HG02981 (cell line): ENCODE measurements at regions not wholly inside any gene's neighbourhood (a gene's known extent, or its start where the extent isn't known, plus 50 kb on each side); places are given as distances from the start of the nearest gene placed in this dataset.
"Not testable (repeated sequence)": the region's sequence is repeated elsewhere in the genome, so short reads cannot be mapped to it uniquely, and the experiment has no call there.

Experiments
- ATAC-seq: cut with Tn5 transposase; IDR thresholded peaks from one replicate; pipeline ENCODE4 v1.9.1; 2021; ENCODE audit warnings: mild to moderate bottlenecking, moderate library complexity; ENCODE audit not compliant: unreplicated experiment

DNA sequence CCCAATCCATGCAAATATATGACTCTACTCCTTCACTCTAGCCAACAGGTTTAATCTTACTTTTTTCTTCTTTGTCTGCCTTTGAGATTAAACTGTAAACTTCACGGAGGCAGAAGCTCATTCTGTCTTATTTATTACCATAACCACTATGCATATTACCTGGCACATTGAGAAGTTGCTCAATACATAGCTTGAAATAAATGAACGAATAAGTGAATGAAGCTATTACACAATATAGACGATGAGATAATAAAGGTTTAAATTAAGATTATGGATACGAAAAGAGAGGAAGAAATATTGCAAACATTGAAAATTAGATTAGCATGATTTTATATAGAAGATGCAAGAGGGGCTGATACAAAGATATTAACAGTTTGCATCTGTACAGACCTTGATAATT, 385.1 kb downstream of the LTN1 start:
- no peak for ATAC-seq

DNA sequence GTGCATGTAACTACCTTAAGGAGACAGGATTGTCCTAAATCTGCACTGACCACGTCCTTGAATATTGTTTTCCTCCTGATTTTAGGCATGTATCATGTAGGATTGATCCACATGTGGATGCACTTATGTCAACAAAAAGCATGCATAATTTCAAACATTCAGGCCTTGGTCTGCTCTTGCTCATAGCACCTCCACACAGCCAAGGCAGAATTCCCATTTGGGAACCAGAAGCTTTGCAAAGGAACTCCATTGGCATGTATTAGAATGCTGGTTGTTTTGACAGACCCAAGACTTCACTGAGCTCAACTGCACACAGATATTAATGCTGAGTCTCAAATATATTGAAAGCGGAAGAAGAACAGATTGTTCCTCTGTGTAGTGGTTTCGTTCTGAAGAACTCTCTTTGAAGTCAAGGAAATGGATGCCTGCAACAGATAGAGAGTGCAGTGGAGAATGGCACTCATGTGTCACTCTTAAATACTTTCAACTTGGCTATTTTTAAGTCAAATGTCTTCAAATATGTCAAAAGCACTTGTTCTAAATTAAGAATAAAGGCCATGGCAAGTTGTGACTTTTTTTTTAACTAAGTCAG, 387.6 kb downstream of the LTN1 start:
- ATAC-seq = peak; percentile 84

DNA sequence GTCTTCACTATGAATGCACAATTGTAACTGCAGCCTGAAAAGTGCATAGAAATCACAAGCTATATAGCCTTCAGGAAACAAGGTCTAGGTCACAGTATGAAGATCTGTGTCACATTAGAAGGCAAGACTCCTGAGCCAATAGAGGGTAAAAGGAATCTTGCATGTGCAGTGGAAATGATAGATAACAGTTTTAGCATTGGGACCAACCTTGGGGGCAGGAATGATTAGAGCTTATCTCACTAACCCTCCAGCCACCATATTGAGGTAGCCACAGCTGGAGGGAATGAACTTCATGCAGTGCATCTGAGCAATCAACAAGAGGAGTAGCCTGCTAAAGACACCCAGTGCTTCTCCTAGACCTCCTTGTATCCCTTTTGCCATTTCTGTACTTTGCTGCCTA, 390.1 kb downstream of the LTN1 start:
- no peak for ATAC-seq

DNA sequence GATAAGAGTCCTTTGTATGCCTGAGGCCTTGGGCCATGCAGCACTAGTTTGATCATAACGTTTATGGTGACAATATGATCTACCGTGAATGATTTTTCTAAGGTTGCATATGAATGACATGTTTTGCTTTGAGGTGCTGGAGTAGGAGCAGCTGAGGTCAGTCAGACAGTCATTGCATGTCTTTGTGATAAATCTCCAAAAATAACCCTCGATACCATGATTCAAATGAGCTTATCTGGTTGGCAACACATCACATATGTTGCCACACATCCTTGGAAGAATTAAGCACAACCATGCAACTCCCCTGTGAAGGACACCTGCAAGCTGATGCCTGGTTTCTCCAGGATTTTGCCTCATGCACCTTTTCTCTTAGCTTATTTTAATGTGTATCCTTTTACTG, 394.5 kb downstream of the LTN1 start:
- no peak for ATAC-seq

DNA sequence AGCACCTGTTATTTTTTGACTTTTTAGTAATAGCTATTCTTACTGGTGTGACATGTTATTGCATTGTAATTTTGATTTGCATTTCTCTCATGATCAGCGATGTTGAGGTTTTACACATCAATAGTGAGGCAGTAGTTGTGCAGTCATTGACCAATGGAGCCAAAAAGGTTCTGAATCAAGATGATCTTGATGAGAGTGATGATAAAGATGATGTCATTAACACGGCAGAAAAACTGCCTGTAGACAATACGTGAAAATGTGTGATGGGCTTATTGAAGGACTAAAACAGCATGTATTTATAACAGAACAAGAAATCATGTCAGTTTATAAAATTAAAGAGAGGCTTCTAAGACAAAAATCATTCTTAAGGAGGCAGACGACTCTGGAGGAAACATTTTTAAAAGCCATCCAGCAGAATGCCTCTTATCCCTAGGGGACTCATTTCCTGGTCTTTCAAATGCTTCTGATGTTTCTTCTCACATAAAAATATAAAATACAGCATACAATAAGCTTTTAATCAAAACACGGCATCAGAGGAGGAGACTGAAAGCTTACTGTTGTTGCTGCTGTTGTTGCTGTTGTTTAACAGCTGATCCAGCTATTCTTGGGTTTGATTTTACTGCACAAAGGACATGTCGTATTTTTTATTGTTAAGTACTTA, 400.3 kb downstream of the LTN1 start:
- no peak for ATAC-seq

DNA sequence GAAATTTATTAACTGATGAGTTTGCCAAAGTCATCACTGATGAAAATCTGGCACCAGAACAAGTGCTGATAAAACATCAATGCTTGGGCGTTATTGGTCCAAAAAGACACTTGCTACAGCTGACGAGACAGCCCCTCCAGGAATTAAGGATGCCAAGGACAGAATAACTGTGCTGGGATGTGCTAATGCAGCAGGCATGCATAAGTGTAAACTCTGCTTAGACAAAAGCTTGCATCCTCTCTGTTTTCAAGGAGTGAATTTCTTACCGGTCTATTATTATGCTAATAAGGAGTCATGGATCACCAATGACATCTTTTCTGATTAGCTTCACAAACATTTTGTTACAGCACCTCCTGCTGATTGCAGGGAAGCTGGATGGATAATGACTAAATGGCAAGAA, 402.0 kb downstream of the LTN1 start:
- no peak for ATAC-seq

DNA sequence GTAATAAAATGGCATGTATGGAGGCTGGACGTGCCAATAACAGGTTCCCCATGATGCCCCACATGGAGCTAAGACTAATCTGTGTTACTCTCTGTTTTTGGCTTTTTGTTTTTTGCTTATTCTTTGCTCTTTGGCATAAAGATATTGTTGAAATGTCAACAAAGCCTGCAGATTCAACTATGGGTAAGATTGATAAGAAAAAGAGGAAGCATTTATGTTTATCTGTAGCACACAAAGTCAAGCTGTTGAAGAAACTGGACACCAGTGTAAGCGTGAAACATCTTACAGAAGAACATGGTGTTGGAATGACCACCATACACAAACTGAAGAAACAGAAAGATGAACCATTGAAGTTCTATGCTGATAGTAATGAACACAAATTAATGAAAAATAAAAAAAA, 402.7 kb downstream of the LTN1 start:
- no peak for ATAC-seq

DNA sequence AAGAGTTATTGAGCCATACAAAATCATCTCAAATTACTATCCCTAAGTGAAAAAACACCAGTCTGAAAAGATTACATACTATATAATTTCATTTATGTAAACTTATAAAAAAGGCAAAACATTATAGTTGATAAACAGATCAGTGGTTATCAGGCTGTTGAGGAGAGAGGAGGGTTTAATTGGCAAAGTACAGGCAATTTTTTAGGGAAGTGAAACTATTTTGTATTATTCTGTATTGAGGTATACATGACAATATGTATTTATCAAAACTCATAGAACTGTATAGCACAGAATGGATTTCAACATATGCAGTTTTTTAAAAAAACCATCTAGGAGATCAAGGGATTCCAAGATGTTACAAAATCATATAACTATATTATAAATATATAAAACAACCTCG, 403.7 kb downstream of the LTN1 start:
- ATAC-seq = no peak

DNA sequence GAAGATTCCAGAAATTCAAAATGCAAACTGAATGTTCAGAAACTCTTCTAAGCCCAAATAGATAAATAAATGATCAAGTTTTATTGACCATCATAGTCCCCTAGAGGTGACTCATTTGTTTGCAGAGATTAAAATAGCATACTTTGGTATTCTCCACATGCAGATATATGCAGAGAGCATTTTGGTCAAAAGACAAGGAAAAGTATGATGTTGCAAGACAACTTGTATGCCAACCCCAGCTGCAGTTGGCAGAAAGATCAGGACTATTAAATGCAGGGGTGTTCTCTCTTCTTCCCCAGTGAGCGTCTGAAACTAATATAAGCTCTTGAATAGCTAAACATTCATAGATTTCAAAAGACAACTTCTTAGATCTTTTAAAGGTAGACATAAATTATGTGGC, 404.9 kb downstream of the LTN1 start:
- no peak for ATAC-seq

DNA sequence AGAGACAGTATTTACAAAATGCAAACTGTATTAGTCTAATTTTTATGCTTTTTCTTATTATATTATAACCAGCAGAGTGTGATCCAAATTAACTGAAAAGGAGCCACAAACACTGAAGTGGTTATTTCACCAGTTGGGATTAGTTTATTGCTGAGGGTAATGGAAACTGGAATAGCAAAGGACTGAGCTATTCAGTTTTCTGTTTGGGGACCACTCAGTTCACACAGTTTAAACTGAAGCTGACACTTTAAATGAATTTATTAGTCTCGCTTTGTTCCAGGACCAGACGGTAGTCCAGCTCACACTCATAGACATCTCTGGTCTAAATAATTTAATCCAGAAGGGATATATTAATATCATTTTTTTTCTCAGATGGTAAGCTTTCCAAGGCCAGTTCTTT, 410.7 kb downstream of the LTN1 start:
- no peak for ATAC-seq

DNA sequence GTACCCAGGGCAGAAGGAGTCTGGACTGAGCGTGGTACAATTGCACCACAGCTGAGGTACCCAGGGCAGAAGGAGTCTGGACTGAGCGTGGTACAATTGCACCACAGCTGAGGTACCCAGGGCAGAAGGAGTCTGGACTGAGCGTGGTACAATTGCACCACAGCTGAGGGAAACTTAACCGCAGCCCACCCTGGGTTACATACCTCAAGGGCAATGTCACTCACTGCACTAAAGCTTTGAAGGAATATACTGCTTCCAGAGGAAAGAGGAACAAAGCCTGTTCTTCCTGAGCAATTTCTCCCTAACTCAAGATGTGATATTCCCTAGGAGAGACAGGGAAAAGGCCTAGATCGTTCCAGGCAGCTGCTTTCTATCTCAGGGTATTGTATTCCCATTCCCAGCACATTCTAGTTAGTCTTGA, 411.4 kb downstream of the LTN1 start:
- not testable (repeated sequence) for ATAC-seq

DNA sequence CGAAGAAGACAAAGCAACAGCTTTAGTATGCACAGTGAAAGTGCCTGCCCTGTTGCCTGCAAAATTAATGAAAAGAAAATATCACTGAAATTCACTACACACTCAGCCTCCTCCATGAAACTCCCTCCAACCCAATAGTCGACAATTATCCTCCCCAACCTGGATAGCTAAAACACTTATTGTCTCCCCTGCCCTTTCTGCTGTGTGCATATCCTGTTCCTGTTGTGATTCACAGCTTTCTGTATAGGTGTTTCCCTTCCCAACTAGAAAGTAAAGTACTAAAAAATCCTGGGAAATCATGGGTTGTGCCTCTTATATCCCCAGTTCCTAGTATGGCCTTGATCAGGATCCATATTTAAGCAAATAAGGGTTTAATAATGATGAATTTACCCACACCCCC, 412.1 kb downstream of the LTN1 start:
- no peak for ATAC-seq

DNA sequence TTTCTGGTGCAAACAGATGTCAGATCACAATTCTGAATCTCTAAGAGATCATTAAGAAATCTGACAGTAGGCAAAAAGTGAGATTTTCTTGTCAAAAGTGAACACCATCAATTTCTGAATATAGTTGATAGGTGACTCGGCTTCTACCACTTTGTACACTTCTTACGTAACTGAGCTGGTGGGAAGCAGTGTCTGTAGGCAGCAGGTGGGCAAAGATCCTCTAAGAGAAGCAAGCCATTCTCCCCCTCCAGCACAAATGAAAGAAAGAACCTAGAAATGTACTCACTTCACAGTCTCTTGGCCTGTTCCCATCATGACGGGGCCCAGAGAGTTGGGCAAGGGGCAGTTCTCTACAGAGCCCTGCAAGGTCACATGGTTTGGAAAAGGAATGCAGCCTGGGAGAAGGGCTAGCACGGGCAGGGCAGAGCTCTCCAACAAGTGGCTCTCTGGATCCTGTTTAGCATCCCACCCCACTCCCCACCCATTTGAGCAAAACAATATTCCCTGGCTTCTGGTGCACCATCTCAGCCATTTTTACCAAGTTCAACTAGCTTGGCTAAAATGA, 412.6 kb downstream of the LTN1 start:
- ATAC-seq = no peak

DNA sequence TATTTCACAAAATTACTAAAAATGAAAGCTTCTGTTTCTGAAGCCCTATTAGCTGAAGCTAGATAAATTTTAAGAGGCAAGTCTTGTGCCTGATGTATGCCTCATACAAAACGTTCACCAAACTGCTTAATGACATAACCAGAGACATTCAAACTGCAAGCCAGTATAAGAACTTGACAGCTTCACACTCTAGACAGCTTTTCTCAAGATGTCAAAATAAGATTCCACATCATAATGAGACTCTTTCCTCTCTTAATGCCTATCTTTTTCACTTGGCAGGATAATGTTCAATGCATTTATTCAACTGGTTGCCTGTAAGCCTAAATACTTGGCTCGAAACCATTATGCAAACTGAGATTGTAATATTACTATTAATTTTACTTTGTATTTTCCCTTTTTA, 424.0 kb downstream of the LTN1 start:
- ATAC-seq = no peak

DNA sequence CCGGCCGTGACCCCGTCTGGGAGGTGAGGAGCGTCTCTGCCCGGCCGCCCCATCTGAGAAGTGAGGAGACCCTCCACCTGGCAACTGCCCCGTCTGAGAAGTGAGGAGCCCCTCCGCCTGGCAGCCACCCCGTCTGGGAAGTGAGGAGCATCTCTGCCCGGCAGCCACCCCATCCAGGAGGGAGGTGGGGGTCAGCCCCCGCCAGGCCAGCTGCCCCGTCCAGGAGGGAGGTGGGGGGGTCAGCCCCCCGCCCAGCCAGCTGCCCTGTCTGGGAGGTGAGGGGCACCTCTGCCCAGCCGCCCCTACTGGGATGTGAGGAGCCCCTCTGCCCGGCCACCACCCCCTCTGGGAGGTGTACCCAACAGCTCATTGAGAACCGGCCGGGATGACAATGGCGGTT, 428.7 kb downstream of the LTN1 start:
- not testable (repeated sequence) for ATAC-seq

DNA sequence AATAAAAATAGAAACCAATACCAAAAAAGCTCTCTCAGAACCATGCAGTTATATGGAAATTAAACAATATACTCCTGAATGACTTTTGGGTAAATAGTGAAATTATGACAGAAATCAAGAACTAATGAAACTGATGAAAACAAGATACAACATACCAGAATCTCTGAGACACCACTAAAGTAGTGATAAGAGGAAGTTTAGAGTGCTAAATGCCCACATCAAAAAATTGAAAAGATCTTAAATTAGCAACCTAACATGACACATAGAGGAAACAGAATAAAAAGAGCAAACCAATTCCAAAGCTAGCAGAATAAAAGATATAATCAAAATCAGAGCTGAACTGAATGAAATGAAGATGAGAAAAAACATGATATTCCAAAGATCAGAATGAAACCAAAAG, 430.9 kb downstream of the LTN1 start:
- ATAC-seq = no peak

DNA sequence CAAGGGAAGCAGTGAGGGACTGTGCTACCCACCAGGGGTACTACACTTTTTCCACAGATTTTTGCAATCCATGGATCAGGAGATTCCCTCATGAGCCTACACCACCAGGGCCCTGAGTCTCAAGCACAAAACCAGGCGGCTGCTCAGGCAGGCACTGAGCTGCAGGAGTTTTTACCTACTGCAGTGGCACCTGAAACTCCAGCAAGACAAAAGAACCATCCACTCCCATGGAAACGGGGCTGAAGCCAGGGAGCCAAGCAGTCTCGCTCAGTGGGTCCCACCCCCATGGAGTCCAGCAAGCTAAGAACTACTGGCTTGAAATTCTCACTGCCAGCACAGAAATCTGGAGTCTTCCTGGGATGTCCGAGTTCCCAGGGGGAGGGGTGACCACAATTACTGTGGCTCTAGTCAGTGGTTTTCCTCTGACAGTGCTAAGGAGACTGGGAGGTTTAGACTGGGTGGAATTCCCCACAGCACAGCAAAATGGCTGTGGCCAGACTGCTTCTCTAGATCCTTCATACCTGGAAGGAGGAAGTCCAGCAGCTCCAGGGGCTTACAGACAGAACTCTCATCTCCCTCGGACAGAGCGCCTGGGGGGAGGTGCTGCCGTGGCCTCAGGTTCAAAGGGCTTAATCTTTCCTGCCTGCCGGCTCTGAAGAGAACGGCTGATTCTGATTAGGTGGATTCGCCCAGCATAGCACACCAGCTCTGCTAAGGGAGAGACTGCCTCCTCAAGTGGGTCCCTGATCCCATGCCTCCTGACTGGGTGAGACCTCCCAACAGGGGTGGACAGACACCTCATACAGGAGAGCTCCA, 437.8 kb downstream of the LTN1 start:
- ATAC-seq = no peak

DNA sequence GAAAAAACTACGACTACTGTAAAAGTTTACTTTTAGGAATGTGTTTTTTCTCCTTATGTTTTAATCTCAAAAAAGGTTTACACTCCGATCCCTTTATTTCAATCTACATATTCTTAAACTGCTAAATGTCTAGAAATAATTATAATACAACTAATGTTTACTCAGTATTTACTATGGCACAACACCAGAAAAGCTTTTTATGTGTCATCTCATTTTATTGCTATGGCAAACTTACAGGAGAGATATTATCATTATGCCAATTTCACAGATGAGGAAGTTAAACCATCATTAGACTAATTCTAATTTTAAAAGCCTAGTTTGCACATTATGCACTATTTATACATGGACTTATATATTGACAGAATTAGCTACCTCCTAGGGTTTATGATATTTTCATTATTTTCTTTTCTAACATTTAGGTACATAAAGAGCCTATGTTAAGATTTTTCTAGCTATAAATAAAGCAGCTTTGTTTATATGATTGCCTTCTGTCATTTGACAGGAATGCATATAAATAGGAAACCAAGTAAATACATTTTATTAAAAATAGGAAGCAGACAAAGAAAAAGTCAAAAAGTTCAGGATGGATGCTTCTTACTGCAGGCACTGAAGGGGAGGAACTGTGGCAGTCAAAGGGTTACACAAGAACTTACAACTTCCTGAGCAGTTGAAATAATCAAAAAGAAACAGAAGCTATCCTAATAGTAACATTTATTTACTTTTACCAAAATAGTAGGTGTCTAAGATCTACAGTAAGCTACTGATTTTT, 442.4 kb downstream of the LTN1 start:
- no peak for ATAC-seq

DNA sequence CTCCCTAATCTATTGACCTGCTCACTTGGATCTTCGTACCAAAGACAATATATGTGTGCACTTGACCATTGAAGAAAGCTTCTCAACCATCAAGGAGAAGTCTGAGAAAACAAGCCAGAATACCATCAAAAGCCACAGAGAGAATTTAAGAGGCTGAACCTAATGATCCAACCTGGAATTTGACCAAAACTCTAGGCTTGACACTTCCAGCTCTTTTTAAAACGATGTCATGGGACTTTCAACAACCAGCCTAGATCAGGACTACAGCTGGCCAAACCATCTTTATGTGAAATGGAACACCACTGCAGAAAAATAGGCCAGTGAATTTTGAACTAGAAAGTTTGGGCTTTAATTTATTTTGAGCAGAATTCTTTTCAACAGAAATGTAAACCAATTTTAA, 444.4 kb downstream of the LTN1 start:
- no peak for ATAC-seq

DNA sequence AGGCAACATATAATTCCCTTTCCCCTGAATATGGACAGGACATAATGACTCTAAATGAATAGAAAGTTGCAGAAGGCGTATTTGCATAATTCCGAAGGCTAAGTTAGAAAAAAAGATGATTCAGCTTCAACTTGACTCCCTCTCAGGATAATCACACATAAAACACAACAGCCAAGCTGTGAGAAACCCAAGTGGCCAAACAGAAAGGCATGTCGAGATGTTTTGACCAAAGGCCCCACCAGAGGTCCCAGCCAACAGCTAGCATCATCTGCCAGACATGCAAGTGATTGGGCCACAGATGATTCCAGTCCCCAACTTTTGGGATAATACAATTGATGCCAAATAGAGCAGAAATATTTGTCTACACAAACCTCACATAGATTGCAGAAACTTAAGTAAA, 444.9 kb downstream of the LTN1 start:
- ATAC-seq = no peak

DNA sequence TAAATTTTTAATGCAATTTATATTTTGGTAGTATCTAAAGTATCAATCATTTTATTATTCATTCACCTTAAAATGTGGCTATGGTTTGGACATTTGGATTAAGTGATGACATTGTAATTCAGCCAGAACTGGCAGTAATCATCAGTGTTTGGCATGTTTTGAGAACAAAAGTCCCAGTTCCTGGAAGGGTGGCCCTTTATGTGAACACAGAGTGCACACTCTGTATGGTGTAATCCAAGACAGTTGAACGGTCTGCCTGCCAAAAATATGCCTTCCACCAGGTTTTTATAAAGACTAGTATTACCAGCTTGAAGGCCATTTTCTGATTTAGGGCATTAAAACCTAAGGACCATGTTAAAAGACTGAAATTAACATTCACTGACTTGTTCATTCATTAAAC, 448.7 kb downstream of the LTN1 start:
- ATAC-seq = no peak
